Peyer's patch (tissue), 4 donors: ENCODE measurements at regions not wholly inside any gene's neighbourhood (a gene's known extent, or its start where the extent isn't known, plus 50 kb on each side); places are given as distances from the start of the nearest gene placed in this dataset.

Experiments
- DNase-seq, 3 donors: peaks; one replicate each; pipeline ENCODE4 v3.0.0-alpha.2; 2017 to 2019
- H3K27ac ChIP-seq, 4 donors: fragments of 200-600 bp; sonication (generic); one replicate each; pipeline ENCODE4 v1.5.1; 2016 to 2019
- H3K27me3 ChIP-seq, 2 donors: fragments of 200-600 bp; sonication (generic); one replicate each; pipeline ENCODE4 v1.5.1; 2019
- H3K36me3 ChIP-seq, 3 donors: fragments of 200-600 bp; sonication (generic); one replicate each; pipeline ENCODE4 v1.5.1; 2016 to 2019
- H3K4me1 ChIP-seq, 4 donors: fragments of 200-600 bp; sonication (generic); one replicate each; pipeline ENCODE4 v1.5.1; 2016 to 2019
- H3K4me3 ChIP-seq, 4 donors: fragments of 200-600 bp; sonication (generic); 1 replicate in 3 of 4; 2 replicates in 1 of 4; pipeline ENCODE4 v1.5.1; 2016 to 2019; ENCODE audit warnings: mild to moderate bottlenecking in 1 of 4
- H3K9me3 ChIP-seq, 4 donors: fragments of 200-600 bp; sonication (generic); one replicate each; pipeline ENCODE4 v1.5.1; 2016 to 2019; ENCODE audit warnings: mild to moderate bottlenecking in 1 of 4
- POLR2A ChIP-seq, 2 donors: fragments of 450-650 bp; IDR thresholded peaks; one replicate each; pipeline ENCODE4 v1.5.1; 2017; ENCODE audit warnings: antibody characterized with exemption in 2 of 2, mild to moderate bottlenecking in 2 of 2, moderate library complexity in 2 of 2
- TF ChIP-seq, protein P1 (sequence below), 6 experiments: fragments of 450-650 bp in 4 of 6; fragments of 200-600 bp in 2 of 6; sonication (generic) in 1 of 6; IDR thresholded peaks; one replicate each; pipeline ENCODE4 v1.5.1; 2017 to 2019; ENCODE audit warnings: antibody characterized with exemption in 6 of 6, mild to moderate bottlenecking in 3 of 6, moderate library complexity in 1 of 6

DNA sequence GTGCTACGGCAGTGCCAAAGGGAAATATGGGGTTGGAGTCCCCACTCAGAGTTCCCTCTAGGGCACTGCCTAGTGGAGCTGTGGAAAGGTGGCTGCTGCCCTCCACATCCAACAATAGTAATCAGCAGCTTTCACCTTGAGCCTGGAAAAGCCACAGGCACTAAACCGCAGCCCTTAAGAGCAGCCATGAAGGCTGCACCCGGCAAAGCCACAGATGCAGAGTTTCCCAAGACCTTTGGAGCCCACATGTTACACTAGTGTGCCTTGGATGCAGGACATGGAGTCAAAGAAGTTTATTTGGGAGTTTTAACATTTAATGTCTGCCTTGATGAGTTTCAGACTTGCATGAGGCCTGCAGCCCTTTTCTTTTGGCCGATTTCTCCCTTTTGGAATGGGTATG is 91.4 kb upstream of the HSF2 start:
- no peak overlapping the region for H3K4me3 ChIP-seq
- peaks cover 0 to 6% (median 0%) of the 10 kb centered on the region in 4 donors for H3K9me3 ChIP-seq
- H3K27ac ChIP-seq, result no peak overlapping the region
- DNase-seq, result no peak
- H3K27me3 ChIP-seq, result no peaks in the 10 kb centered on the region
- TF ChIP-seq, protein P1, sequence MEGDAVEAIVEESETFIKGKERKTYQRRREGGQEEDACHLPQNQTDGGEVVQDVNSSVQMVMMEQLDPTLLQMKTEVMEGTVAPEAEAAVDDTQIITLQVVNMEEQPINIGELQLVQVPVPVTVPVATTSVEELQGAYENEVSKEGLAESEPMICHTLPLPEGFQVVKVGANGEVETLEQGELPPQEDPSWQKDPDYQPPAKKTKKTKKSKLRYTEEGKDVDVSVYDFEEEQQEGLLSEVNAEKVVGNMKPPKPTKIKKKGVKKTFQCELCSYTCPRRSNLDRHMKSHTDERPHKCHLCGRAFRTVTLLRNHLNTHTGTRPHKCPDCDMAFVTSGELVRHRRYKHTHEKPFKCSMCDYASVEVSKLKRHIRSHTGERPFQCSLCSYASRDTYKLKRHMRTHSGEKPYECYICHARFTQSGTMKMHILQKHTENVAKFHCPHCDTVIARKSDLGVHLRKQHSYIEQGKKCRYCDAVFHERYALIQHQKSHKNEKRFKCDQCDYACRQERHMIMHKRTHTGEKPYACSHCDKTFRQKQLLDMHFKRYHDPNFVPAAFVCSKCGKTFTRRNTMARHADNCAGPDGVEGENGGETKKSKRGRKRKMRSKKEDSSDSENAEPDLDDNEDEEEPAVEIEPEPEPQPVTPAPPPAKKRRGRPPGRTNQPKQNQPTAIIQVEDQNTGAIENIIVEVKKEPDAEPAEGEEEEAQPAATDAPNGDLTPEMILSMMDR (IDR thresholded peaks at IDR 0.05), result no peak
- TF ChIP-seq POLR2A (IDR thresholded peaks at IDR 0.05), result no peak
- H3K36me3 ChIP-seq, result no peaks in the 10 kb centered on the region
- no peaks in the 10 kb centered on the region for H3K4me1 ChIP-seq

DNA sequence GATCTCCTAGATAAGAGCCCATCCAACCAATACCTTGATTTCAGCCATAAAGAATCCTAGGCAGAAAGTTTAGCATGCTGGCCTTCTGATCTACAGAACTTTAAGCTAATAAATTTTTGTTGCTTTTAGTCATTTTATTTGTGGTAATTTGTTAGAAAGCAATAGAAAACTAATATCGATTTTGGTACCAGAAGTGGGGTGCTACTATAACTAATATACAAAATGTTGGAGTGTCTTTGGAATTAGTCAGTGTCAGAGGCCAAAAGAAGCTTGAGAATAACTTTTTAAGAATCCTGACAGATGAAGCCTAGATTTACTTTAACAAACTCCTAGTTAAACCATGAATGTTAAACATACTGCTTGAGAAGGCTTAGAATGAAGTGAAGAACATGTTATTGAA is 83.6 kb upstream of the HSF2 start:
- H3K36me3 ChIP-seq, result no peaks in the 10 kb centered on the region
- H3K27ac ChIP-seq, result no peak overlapping the region
- H3K27me3 ChIP-seq, result no peaks in the 10 kb centered on the region
- no peak for TF ChIP-seq POLR2A (IDR thresholded peaks at IDR 0.05)
- TF ChIP-seq, protein P1 (IDR thresholded peaks at IDR 0.05), result no peak
- no peak for DNase-seq
- no peaks in the 10 kb centered on the region for H3K9me3 ChIP-seq
- no peaks in the 10 kb centered on the region for H3K4me1 ChIP-seq
- H3K4me3 ChIP-seq, result no peak overlapping the region

DNA sequence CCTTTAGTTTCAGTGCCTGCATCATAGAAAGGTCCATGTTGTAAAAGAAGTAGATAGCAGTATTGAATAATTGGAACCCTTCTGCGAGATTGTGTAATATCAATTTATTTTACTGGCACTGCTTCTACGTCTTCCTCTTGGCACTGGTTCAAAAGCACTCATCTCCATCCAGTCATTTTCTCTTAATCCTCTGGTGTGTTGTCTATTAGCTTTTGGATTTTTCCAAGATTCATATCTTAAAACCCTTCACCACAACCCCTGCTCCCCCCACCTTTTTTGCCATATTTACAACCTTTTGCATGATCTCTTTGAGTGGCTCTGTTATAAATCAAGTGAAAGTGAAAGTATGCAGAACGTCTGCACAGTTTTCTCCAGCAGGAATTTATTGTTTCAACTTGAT is 76.6 kb upstream of the HSF2 start:
- Histone ChIP-seq H3K36me3 (no peaks in the 10 kb centered on the region), H3K27me3 (no peaks in the 10 kb centered on the region), H3K9me3 (no peaks in the 10 kb centered on the region), H3K4me1 (no peaks in the 10 kb centered on the region), H3K4me3 (peak overlapping the region in 2 of 4 donors; percentile 23 to 34), H3K27ac (no peak overlapping the region)
- TF ChIP-seq, protein P1 (IDR thresholded peaks at IDR 0.05), result no peak
- no peak for TF ChIP-seq POLR2A (IDR thresholded peaks at IDR 0.05)
- no peak for DNase-seq

DNA sequence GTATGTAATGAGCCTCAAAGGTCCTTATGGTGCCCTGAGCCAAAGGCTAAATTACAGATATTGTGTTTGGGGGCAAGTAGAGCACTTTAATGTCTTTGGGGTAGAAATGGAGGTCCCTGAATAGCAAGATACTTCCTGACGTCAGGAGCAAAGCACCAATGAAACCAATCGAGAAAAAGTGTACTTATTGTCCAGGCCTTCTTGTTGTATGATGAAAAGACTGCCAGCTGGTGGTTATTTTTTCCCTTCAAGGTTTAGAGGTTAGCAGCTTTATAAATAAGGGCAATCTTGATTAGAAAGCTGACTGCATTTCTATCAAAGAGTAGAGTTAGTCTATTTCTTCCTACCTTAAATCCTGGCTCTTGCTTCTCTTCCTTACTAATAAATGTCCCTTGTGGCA is 76.1 kb upstream of the HSF2 start:
- Histone ChIP-seq H3K4me3 (peak overlapping the region in 1 of 4 donors; percentile 23), H3K27me3 (no peaks in the 10 kb centered on the region), H3K27ac (no peak overlapping the region), H3K36me3 (no peaks in the 10 kb centered on the region), H3K9me3 (no peaks in the 10 kb centered on the region), H3K4me1 (no peaks in the 10 kb centered on the region)
- TF ChIP-seq, protein P1 (IDR thresholded peaks at IDR 0.05), result no peak
- no peak for TF ChIP-seq POLR2A (IDR thresholded peaks at IDR 0.05)
- no peak for DNase-seq

DNA sequence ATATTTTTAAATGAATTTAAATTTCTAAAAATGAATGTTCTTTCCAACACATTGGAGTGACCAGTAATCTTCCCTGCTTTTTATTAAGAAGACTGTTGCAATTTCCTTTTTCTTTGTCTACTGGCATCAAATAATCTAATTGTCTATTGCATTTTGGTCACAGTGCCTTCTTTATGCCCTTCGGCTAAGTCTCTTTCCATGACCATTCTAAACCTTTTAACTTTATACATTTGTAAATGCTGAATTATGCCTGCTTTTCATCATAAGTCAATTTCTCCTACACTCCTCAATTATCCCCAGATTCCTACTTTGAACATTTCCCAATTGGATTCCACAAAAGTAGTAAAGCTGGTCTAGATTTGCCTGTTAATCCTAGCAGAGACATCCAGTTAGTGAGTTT is 69.1 kb upstream of the HSF2 start:
- Histone ChIP-seq H3K4me1 (no peaks in the 10 kb centered on the region), H3K9me3 (no peaks in the 10 kb centered on the region), H3K27me3 (no peaks in the 10 kb centered on the region), H3K27ac (no peak overlapping the region), H3K4me3 (no peak overlapping the region), H3K36me3 (no peaks in the 10 kb centered on the region)
- TF ChIP-seq, protein P1 (IDR thresholded peaks at IDR 0.05), result no peak
- TF ChIP-seq POLR2A (IDR thresholded peaks at IDR 0.05), result no peak
- no peak for DNase-seq

DNA sequence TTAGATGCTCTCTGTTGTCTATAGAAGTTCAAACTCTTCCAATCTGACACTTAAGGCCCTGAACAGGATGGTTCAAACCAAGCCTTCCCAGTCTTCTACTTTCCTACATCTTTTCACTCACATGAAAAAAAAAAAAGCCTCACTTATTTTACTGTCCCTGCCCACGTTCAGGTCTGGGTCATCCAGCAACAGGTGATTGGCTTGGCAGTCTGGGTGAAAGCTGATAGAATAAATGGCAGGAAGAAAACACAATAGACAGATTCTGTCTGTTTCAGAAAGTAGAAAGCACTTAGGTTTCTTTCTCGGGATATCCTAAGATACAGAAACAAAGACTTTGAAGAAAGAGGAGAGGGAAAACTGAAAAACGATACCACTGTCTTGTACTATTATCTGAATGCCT is 61.8 kb upstream of the HSF2 start:
- H3K27me3 ChIP-seq, result no peaks in the 10 kb centered on the region
- no peak for TF ChIP-seq POLR2A (IDR thresholded peaks at IDR 0.05)
- TF ChIP-seq, protein P1 (IDR thresholded peaks at IDR 0.05), result no peak
- H3K4me3 ChIP-seq, result no peak overlapping the region
- no peaks in the 10 kb centered on the region for H3K36me3 ChIP-seq
- no peaks in the 10 kb centered on the region for H3K4me1 ChIP-seq
- no peak overlapping the region for H3K27ac ChIP-seq
- no peaks in the 10 kb centered on the region for H3K9me3 ChIP-seq
- no peak for DNase-seq
